HEK293 (cell line): ENCODE measurements at regions not wholly inside any gene's neighbourhood (a gene's known extent, or its start where the extent isn't known, plus 50 kb on each side); places are given as distances from the start of the nearest gene placed in this dataset.

ENCODE experiments used
- REST ChIP-seq: fragments of 450-650 bp; formaldehyde crosslinking; IDR thresholded peaks from 2 replicates; pipeline ENCODE4 v1.5.1; 2016; ENCODE audit warnings: missing biosample characterization, missing genetic modification characterization
- ZNF146 ChIP-seq: fragments of 450-650 bp; formaldehyde crosslinking; IDR thresholded peaks from 2 replicates; pipeline ENCODE4 v1.5.1; 2016; ENCODE audit warnings: missing biosample characterization, missing genetic modification characterization
- ZNF184 ChIP-seq: fragments of 450-650 bp; IDR thresholded peaks from 2 replicates; pipeline ENCODE4 v1.5.1; 2018; ENCODE audit warnings: missing biosample characterization, mild to moderate bottlenecking, missing genetic modification characterization
- ZNF654 ChIP-seq: fragments of 450-650 bp; formaldehyde crosslinking; IDR thresholded peaks from 2 replicates; pipeline ENCODE4 v1.5.1; 2016; ENCODE audit warnings: low read depth, missing biosample characterization, missing genetic modification characterization
- ZNF776 ChIP-seq: fragments of 450-650 bp; formaldehyde crosslinking; IDR thresholded peaks from 2 replicates; pipeline ENCODE4 v1.5.0; 2017; ENCODE audit warnings: missing biosample characterization, missing genetic modification characterization, borderline replicate concordance
- TF ChIP-seq, protein P1 (sequence below): fragments of 450-650 bp; formaldehyde crosslinking; IDR thresholded peaks from 2 replicates; pipeline ENCODE4 v1.5.1; 2016; ENCODE audit warnings: missing biosample characterization, missing genetic modification characterization, borderline replicate concordance
- TF ChIP-seq, protein P2 (sequence below): fragments of 450-650 bp; formaldehyde crosslinking; IDR thresholded peaks from 2 replicates; pipeline ENCODE4 v1.5.1; 2016; ENCODE audit warnings: missing biosample characterization, missing genetic modification characterization

- TF ChIP-seq, protein P1, sequence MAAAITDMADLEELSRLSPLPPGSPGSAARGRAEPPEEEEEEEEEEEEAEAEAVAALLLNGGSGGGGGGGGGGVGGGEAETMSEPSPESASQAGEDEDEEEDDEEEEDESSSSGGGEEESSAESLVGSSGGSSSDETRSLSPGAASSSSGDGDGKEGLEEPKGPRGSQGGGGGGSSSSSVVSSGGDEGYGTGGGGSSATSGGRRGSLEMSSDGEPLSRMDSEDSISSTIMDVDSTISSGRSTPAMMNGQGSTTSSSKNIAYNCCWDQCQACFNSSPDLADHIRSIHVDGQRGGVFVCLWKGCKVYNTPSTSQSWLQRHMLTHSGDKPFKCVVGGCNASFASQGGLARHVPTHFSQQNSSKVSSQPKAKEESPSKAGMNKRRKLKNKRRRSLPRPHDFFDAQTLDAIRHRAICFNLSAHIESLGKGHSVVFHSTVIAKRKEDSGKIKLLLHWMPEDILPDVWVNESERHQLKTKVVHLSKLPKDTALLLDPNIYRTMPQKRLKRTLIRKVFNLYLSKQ: no peak
- peak; percentile 6; the same call in 1 of the 2 replicates for TF ChIP-seq ZNF146 (tag by site-specific recombination)
- peak; percentile 84 for TF ChIP-seq ZNF184 (tag by site-specific recombination)
- TF ChIP-seq, protein P2, sequence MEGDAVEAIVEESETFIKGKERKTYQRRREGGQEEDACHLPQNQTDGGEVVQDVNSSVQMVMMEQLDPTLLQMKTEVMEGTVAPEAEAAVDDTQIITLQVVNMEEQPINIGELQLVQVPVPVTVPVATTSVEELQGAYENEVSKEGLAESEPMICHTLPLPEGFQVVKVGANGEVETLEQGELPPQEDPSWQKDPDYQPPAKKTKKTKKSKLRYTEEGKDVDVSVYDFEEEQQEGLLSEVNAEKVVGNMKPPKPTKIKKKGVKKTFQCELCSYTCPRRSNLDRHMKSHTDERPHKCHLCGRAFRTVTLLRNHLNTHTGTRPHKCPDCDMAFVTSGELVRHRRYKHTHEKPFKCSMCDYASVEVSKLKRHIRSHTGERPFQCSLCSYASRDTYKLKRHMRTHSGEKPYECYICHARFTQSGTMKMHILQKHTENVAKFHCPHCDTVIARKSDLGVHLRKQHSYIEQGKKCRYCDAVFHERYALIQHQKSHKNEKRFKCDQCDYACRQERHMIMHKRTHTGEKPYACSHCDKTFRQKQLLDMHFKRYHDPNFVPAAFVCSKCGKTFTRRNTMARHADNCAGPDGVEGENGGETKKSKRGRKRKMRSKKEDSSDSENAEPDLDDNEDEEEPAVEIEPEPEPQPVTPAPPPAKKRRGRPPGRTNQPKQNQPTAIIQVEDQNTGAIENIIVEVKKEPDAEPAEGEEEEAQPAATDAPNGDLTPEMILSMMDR (tag by site-specific recombination): no peak
- TF ChIP-seq ZNF776 (tag by site-specific recombination): no peak
- no peak for TF ChIP-seq REST (tag by site-specific recombination)
- peak; percentile 12; the same call in 1 of the 2 replicates for TF ChIP-seq ZNF654 (tag by site-specific recombination)
Observed at GRCh38 chr9:87206064-87206661, 258.9 kb upstream of the GAS1 start.
